ENCODE measurements at regions not wholly inside any gene's neighbourhood (a gene's known extent, or its start where the extent isn't known, plus 50 kb on each side); places are given as distances from the start of the nearest gene placed in this dataset.
A peak's percentile ranks its signal among the peaks of the same experiment; 100 is the strongest.

- DNase-seq: no peak
These were observed 109.6 kb upstream of the BMP2 start for GRCh38 chr20:6657904-6658303.

- DNase-seq: no peak
These were observed 110.4 kb upstream of the BMP2 start for GRCh38 chr20:6657111-6657510.

GRCh38 chr20:6654513-6655252 is 112.8 kb upstream of the BMP2 start:
- no peak for DNase-seq

DNA sequence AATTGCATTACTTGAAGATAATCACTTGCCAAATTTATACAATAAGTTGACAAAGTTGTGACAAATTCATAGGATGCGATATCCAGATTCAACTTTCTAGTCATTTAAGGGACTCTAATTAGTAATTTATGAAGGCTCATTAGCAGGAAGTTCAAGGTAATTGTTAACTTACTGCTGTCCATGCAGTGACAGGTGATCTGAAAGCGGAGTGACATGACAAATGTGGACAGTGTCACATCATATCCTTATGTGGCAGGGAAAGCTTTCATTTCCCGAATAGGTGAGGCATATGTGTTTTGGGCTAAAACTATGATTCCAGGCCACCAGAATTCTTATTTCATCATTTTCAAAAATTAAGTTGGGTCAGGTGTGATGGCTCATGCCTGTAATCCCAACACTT is 115.9 kb upstream of the BMP2 start:
- no peak for DNase-seq

- peak; percentile 58 for DNase-seq
These were observed 116.5 kb upstream of the BMP2 start for GRCh38 chr20:6651016-6651415.

GRCh38 chr20:6646021-6646636 is 121.4 kb upstream of the BMP2 start:
- no peak for DNase-seq

GRCh38 chr20:6644813-6645628 is 122.5 kb upstream of the BMP2 start:
- DNase-seq: no peak

DNA sequence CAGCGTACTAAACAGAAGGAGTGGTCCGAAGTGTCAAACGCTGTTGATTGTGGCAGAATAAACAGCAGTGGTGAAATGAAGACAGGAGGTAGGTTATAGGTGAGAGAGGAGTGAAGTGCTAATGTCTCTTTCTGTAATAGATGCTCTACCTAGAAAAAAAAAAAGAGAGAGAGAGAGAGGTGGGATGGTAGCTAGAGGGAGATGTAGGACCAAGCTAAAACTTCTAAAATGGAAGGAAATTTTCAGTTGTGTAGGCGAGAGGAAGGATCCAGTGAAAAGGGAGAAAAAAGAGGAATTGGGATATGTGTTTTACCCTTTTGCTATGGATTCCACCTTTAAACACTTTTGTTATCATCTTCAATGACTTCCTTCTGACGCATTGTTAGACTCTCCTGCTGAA is 126.5 kb upstream of the BMP2 start:
- DNase-seq: no peak

DNA sequence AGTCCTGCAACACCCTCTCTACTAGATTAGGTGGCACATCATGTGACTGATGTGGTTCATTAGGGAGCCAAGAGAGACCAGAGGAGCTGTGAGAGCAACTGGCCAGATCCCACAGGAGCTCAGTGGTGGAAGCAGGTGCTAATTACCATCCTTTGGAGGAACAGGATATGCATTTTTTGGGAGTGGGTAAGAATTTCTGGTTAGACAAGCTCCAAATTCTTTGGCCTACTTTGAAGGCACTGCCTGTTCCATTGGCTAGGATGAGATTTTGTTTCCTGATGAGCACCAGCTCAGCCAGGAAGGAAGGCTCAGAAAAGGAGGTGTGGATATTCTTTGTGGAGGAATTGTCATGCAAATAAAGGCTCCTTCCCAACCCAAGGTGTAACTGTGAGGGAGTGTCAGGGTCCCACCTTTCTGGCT is 130.3 kb upstream of the BMP2 start:
- no peak for DNase-seq

DNA sequence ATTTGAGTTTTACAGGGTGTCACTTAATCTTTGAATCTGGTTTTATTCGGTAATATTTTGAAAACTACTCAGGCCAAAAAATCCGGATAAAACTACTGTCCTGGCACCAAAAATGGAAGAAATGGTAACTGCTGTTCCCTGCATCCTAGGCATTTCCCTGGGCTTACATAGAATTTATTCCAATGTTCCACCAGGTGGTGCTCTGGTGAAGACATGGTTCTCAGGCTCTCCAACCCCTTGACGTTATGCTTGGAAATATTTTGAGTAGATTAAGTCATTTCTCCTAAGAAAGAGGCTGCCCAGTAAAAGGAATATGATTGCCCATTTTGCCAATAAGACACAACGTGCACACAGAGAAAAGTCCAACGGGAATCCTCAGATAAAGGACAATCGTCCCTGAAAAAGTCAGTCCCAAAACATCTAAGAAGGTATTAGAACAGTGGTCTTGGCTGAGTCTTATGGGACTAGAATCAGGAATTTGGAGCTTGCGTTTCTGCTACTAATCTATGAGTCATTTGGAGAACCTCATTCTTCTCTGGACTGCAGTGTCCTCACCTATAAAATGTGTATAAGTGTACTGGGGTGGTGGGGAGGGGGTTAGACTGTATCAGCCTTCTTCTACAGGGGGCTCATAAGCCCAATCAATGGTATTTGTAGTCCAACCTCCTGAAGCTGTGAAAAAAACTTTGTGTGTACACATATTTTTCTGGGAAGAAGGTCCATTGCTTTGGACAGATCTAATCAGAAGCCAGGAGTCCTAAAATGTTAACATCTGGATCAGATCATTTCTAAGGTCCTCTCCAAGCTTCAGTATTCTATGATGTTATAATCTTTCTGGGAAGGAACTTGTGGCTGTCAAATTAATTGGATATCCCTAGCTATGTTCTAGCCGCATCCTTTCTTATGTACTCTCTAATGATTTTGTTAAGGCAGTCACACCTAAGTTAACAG is 131.0 kb upstream of the BMP2 start:
- DNase-seq: peak; percentile 58

- DNase-seq: no peak
These were observed 132.3 kb upstream of the BMP2 start for GRCh38 chr20:6635034-6635736.

DNA sequence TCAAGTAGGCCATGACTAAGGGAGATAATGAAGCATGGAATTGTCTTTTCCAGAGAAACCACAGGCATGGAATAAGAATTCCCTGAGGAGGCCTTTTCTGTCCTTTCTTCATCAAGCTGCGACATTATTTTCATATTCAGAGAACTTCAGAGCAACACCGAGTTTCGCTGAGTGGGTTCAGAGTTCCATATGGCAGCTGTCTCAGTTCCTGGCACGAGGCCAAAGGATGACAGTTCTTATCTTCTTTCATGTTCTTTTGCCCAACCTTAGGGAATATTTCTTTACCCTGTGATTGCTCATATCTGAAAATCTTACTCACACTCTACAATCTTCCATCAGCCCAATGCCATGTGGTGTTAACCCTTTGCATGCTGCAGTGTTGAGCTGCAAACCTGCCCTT is 135.3 kb upstream of the BMP2 start:
- DNase-seq: peak; percentile 40

- DNase-seq: no peak
These were observed 137.0 kb upstream of the BMP2 start for GRCh38 chr20:6630514-6630913.

- DNase-seq: no peak
These were observed 137.9 kb upstream of the BMP2 start for GRCh38 chr20:6629564-6629963.

DNA sequence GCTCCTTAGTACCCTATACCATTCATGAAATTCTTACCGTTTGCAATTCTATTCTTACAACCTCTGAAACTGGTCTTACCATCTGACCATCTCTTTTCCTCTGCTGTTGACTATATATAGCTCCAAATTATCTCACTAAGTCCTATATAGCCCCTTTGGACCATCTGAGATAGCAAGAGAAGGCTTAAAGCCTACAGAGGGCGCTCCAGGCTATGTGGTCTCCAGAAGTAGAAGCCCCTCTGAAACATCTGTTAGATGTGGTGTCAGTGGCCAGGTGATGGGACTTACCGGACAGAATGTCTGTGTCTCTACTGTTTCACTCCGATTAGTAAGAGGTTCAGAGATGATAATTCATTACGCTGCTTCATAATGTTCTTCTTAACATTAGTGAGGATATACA is 140.7 kb upstream of the BMP2 start:
- no peak for DNase-seq

GRCh38 chr20:6623989-6624388 is 143.5 kb upstream of the BMP2 start:
- DNase-seq: no peak

DNA sequence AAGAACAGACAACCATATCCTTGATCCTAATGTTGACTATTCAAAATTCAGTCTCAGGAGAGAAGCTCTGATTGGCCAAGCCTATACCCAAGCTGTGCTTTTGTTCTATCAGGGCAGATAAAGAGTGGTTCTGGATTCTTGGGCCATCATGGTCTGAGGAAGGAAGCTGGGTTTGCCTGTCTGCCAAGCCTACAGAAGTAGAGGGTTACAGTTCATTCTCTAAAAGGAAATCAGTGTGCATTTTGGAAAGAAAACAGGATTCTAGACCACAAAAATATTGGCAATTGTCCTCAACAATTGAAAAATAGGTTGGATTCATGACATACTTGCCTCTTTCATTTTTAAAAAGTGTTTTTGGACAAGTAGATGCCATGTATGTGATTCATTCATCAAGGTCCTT is 145.4 kb upstream of the BMP2 start:
- DNase-seq: no peak

DNA sequence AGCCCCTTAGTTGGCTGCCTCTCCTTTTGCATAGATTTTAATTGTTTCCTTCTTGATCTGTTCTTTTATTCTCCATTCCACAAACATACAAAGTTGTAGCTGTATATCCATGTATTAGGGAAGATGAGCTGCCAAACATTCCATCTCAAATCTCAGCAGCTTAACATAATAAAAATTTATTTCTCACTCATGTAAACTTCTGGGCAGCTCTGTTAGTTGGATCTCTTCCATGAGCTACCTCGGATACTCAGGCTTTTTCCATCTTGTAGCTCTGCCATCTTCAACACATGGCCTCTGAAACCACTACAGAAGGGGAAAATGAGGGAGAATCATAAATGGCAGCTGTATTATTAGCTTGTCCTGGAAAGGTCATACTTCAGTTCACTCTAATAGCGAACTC is 149.4 kb upstream of the BMP2 start:
- DNase-seq: no peak

DNA sequence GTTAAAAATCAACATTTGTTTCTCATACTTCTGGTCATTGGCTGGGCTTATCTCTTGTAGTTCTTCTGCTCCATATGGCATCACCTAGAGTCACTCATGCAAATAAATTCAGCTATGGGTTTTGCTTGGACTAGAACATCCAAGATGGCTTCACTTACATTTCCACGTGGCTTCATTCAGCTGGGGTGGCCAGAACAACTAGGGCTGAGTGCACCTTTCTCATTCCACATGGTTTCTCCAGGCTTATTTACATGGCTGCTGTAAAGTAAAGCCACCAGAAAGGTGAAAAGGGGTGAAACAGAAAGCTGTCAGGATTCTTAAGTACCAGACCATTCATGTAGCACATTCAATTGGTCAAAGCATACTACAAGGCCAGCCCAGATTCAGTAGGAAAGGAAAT is 151.1 kb upstream of the BMP2 start:
- DNase-seq: no peak

DNA sequence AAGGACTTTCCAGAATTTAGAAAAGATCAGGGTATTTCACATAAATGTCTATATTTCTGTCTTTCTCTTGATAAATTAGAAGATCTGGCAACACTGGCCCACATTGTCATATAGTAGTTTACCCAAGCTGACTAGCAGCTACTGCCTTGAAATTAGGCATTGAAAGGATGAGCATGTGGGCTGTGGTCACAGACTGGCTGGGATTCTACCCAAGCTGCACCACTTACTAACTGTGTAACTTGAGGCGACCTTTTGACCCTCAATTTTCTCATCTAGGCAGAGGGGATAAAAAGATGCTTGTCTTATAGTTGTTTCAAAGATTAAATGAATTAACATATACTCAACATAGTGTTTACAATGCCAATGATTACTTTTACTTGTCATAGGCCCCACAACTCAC is 152.7 kb upstream of the BMP2 start:
- DNase-seq: no peak

DNA sequence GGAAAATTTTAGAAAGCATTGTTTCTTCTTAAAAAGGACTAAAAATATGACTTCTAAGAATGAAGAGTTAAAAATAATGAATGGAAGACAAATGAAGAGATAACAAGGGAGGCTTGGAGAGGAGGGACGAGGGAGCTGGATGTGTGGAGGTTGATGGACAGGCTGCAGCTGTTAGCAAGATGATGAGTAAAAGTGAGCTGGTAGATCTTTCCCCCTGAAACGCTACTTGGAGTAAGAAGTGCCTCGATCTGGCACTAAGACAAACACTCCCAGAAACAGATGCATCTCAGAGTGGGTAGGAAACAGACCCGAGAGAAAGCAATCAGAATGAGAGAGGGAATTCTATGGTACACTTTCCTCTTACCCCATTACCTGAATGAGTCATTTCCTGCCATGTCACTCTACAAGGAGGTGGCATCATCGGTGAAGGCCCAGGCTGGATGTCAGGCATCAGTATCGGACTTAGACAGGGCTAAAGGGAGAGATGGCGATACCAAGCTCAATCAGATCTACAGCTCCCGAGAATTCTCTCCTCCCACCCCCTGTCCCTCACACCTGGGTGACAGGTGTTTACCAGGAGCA is 154.1 kb upstream of the BMP2 start:
- DNase-seq: no peak

DNA sequence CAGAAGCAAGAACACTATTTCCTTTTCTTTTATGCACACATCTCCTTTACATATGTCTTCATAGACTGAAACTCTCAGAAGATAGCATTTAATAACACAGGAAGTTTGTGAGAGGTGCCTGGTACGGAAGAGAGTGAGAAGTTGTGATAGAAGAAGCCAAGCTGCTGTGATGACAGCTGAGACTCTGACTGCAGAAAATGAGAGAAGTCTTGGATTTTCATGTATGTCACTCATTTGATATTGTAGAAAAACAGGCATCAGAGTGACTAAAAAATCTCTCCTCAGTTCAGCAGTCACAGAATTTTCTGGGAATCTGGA is 154.9 kb upstream of the BMP2 start:
- no peak for DNase-seq

Measured in fibroblast of skin of right quadriceps (primary cell).